OCI-LY1 (cell line): ENCODE measurements at regions not wholly inside any gene's neighbourhood (a gene's known extent, or its start where the extent isn't known, plus 50 kb on each side); places are given as distances from the start of the nearest gene placed in this dataset.

Experiments used
- CTCF ChIP-seq: fragments of 200-600 bp; sonication (generic), shearing (Covaris generic); IDR thresholded peaks from 2 replicates; pipeline ENCODE4 v1.5.1; 2017; ENCODE audit warnings: mild to moderate bottlenecking, antibody characterized with exemption, low read length, moderate library complexity, mixed read lengths
- EZH2 ChIP-seq: fragments of 200-600 bp; sonication (generic), shearing (Covaris generic); IDR thresholded peaks from 2 replicates; pipeline ENCODE4 v1.8.0; 2017; ENCODE audit warnings: borderline replicate concordance, mixed run types, mild to moderate bottlenecking, antibody characterized with exemption, low read length, moderate library complexity, mixed read lengths

GRCh38 chrX:23524467-23524866, 142.8 kb upstream of the PRDX4 start:
- no peak for TF ChIP-seq CTCF
- no peak for TF ChIP-seq EZH2
